ENCODE measurements at regions not wholly inside any gene's neighbourhood (a gene's known extent, or its start where the extent isn't known, plus 50 kb on each side); places are given as distances from the start of the nearest gene placed in this dataset.

- no peak for TF ChIP-seq CTCF (IDR thresholded peaks at IDR 0.05)
- no peak for TF ChIP-seq POLR2A (IDR thresholded peaks at IDR 0.05)
These were observed 225.1 kb upstream of the CENPE start for GRCh38 chr4:103423261-103423660.
